Activated T-cell treated with anti-CD3 and anti-CD28 coated beads for 24 hours (primary cell): ENCODE measurements at regions not wholly inside any gene's neighbourhood (a gene's known extent, or its start where the extent isn't known, plus 50 kb on each side); places are given as distances from the start of the nearest gene placed in this dataset.

Source experiments
- DNase-seq: peaks from one replicate; pipeline ENCODE4 v3.0.0-alpha.2; 2020; ENCODE audit warnings: low read depth

DNA sequence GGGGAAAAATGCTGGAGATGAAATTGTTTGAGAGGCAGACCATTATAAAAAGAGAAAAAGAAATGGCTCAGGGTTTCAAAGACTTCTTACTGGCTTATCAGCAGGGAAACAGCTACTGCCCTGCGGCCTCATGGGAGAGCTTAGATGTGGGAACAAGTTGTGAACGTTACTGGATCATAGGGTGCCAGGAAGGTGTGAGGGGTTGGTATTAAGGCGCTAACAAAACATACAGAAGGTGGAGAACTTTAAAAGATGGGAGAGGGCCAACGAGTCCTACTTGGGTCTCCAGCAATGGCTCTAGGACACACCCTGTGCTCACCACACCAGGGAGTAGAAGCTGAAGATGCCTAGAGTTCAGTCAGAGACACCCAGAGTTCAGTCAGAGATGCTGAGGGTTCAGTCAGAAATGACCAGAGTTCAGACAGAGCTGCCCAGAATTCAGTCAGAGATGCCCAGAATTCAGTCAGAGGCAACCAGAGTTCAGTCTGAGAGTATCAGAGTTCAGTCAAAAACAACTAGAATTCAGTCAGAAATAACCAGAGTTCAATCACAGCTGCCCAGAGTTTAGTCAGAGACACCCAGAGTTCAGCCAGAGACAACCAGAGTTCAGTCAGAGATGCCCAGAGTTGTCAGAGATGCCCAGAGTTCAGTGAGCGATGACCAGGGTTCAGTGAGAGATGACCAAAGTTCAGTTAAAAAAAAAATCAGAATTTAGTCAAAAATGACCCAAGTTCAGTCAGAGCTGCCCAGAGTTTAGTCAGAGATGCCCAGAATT lies 1103.6 kb downstream of the BCL11B start:
- DNase-seq: no peak

DNA sequence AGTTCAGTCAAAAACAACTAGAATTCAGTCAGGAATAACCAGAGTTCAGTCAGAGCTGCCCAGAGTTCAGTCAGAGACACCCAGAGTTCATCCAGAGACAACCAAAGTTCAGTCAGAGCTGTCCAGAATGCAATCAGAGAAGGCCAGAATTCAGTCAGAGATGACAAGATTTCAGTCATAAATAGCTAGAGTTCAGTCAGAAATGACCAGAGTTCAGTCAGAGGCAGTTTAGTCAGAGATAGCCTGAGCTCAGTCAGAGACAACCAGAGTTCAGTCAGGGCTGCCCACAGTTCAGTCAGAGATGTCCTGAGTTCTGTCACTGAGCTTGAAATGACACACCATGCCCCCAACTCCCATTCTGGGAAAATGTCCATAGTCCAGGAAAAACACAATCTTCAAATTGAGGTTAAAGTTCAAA lies 1102.8 kb downstream of the BCL11B start:
- DNase-seq: no peak

DNA sequence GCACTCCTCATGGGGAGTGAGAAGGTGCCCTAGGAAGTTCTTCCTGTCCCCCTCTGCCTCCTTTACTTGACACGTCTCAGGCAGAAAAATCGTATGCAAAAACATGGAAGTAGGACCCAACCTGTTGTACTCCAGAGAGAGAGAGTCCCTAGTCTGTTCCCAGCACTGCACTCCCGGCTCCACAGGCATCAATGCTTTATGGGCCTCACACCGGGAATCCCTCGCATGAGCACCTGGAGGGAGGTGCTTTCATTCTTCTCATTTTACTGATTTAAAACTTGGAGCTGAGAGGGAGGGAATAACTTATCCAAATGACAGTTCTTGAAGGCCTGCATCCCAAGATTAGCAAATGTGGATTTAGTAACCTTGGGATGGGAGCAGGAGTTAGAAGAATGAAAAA lies 1101.4 kb downstream of the BCL11B start:
- DNase-seq: no peak

DNA sequence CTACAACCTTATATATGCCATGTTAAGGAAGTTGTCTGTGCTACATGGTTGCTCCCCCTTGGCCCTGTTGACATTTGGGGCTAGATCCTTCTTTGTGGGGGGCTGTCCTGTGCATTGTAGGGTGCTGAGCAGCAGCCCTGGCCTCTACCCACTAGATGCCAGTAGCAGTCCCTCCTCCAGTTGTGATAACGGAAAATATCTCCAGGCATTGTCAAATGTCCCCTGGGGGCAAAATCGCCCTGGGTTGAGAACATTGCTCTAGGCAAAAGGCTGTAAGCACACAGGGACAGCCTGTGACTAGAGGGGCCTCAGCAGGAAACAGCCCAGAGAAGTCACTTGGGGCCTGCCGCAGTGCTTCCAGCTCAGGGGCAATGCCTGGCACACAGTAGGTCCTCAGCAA lies 1100.3 kb downstream of the BCL11B start:
- no peak for DNase-seq

DNA sequence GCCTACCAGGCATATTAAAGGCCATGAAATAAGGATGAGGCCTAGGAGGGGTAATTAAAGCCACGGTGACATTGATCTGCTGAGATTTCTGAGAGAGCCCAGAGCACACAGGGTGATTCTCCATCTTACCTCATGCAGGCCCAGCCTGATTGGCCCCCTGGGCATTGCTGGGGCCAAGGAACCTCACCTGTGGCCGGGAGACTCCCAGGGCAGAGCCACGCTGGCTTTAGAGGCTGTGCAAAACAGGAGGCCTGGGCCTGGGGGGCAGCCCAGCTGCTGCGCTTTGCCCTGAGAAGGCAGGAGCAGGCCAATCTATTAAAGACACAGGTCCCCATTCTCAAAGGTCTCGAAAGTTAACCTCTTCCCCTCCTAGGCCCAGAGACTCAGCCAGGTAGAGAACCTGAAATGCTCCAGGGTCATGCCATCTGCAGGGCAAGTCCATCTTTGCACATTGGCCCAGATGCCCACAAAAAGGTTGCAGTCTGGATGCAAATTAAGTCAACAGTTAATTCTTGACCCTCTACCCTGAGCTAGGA lies 1099.7 kb downstream of the BCL11B start:
- no peak for DNase-seq

DNA sequence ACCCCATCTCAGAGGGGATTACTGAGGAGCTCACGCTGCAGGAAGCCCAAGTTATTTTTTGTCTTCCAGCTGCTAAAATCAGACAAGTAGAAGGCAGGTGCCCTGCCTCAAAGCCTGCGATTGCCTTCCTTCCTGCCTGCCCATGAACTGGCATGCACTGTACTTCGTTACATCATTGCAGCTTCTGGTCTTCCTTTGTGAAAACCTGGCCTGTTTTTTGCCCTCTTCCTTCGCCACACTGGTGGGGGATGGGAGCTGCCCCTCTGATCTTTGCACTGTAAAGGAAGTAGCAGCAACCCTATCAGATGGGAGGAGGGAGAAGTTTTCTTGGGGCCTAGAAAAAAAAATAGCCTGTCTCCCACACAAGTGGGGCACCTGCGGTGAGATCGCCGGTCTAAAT lies 1098.7 kb downstream of the BCL11B start:
- no peak for DNase-seq

DNA sequence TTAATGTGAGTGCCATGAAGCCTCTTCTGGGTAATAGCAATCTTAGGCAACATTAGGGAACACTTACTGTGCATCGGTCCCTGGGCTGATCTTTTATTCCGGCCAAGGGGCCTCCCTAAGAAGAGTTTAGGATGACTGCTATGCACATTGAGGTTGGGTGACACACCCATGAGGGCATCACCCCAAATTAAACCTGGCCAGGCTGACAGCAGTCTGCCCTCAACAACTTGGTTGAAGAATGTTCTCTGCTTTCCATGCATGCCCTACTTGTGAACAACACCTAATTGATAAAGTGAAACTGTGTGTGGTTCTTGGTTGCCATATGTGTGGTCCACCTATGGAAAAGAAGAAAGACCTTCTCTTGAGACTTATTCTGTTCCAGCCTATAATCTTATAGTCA lies 1098.0 kb downstream of the BCL11B start:
- DNase-seq: no peak

DNA sequence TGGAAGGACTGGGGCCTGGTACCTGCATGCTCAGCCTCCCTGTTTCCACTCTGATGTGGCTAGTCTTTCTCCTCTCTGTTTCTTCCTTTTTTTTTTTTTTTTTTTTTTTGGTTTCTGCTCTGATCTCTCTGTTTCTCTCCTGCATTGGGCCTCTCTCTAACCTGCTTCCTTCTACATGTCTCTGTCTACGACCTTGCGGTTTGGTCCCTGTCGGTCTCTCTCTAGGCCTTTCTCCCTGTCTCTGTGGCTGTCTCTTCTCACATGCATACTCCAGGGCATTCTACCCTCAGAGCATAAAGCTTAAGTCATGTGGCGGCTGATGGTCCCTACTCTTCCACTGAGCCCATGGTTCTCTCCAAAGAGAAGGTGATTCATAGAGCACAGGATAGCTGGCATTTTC lies 1096.6 kb downstream of the BCL11B start:
- no peak for DNase-seq

DNA sequence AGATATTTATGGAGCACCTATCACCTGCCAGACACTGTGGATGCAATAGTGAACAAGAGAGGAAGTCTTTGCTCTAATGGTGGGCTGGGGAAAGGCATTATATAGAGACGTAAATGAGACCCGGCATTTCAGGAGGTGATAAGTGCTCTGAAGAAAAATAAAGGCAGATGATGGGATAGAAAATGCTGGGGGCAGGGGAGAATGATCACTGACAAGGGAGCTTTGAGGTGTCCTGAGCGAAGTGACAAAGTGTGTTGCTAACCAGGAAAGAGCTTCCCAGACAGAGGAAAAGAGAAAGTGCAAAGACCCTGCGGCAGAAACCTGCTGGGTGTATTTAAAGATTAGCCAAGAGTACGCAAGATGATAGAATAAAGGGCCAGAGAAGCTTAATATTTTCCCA lies 1096.1 kb downstream of the BCL11B start:
- DNase-seq: no peak

DNA sequence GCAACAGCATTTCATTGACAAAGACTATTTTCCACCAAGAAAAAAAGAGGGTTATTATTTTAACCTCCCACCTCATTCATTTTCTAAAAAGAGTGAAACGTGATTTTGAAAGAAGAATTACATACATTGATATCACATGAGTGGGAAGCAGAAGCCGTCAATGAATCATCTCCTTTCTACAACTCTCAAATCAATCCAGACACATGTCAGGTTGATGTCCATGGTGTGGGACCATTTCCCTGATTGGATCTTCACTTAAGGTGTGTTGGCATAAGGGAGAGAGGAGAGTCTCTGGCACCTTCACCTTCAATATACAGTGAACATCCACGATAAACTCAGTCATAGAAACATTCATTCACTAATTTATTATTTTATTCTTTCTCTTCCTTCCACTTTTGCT lies 1095.1 kb downstream of the BCL11B start:
- DNase-seq: no peak

DNA sequence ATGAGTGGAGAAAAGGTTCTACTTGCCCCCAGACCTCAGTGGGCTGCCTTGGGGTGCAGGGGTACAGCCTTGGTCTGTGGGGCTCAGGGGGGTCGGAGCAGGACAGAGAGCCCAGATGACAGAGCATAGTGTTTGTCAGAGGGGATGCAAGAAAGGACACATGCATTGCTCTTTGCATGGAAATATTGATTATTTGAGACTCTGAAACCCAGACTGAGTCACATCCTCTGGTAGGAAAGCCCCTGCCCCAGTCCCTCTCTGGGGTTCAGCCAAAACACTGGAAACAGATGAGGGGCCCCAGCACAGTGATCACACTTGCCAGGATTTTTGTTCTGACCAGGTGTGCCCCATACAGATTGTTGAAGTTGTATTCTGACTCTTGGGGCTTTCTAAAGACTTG lies 1094.4 kb downstream of the BCL11B start:
- peak; percentile 74 for DNase-seq

DNA sequence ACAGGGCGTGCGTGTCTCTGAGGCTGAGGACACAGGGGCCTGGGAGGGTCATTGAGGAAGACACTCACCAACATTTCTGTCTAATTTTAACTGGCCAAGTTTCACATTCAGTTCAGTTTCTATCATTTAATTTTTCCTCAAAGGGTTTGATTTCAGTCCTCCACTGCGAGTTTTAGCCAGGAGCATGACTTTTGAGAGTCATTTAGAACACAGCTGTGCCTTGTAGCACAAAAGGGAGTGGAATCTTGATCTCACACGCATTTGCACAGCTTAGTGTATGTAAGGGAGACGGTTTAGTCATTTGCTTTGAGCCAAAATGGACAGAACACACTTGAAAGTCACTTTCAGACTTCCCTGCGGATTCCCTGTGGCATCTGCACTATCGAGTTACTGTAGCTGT lies 1090.8 kb downstream of the BCL11B start:
- DNase-seq: no peak

DNA sequence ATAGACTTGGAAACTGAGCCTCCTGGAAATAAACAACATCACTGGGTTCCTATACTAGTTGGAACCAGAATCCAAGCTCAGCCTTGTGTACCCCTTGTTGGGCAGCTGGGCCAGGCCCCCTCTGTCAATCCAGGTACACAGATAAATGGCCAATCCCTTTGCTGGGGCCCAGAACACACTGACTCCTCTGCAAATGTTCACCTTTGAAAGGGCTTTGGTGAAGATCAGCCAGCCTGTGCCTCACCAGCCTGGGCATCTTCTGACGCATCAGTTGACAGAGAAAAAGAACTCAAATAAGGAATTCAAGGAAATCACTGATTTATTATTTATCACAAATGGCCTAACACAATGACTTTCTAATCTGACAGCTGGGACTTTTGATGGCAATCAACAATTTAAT lies 1090.2 kb downstream of the BCL11B start:
- no peak for DNase-seq

DNA sequence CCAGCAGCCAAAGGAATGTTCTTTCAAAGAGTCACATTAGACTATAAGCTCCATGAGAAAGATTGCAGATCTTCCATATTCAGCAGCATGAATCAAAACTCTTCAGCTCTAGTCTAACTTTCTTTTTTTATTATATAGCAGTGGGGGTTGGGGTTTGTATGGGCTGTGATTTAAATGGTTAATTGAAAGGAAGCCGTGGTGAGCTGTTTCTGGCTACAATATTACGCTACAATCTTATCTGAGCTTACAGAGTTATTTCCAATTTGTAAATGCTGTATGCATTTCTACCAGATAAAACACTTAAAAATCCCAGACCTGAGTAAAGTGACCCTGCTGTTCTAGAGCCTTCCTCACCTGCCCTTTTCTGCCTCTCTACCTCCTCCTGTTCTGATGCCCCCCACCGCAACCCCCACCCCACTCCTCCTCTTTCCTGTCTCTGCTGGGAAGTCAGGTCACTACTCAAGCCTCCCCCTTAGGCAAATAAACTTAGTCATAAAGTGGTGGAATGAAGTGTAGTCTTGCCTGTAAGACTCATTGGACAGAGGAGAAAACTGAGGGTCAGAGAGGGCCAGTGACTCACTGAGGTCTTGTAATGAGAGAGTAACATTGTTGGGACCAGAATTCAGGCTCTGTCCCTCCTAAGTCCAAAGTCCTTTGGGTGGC lies 1089.5 kb downstream of the BCL11B start:
- peak; percentile 64 for DNase-seq

DNA sequence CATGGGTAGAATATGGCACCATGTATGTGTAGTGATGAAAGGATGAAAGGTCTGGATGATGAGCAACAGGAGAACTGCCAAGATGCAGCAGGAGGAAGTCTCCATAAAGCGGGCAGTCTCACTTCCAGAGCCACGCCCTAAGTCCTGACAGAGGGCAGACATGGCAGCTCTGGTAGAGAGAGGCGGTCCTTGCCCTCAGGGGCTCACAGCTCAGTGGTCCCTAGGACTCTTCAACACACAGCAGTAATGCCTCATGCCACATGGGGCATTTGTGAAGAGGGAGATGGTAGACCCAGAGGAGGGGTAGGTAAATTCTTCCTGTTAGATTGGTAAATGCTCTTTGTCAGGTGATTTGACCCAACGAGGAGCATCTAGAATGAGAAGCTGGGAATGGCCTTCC lies 1088.4 kb downstream of the BCL11B start:
- DNase-seq: no peak

DNA sequence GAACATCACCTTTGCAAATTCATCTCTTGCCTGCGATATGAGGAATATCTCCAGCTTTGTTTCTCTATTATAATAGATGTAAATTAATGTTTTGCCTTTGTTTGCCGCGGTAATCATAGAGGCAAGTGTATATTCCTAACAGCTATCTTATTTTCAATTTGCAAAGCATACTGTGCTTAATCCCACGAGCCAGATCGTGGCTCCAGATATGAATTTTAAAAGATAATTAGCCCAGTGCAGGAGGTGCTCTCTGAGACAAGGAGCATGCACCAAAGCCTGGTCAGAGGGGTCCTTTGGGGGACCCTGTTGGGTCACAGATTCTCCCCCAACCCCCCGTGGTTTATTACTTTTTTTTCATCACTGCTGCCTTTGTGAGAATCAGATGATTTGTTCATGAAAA lies 1087.5 kb downstream of the BCL11B start:
- DNase-seq: no peak

DNA sequence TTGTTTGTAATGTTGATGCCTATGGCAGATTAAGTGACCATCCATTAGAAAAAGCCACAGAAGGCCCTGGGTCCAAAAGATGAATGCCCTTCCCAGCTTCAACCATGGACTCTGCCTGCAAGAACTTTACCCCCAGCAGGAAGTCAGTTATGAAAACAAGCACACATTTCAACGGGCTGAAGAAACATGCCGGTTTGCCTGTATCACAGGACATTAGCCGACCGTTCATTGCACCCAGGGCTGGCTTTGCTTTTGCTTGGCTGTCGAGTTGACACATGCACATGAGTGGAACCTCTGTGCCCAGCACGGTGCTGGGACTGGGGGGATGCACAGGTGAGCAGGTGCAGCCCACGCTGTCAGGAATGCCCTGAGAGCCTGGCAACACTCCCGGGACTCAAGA lies 1087.0 kb downstream of the BCL11B start:
- no peak for DNase-seq

DNA sequence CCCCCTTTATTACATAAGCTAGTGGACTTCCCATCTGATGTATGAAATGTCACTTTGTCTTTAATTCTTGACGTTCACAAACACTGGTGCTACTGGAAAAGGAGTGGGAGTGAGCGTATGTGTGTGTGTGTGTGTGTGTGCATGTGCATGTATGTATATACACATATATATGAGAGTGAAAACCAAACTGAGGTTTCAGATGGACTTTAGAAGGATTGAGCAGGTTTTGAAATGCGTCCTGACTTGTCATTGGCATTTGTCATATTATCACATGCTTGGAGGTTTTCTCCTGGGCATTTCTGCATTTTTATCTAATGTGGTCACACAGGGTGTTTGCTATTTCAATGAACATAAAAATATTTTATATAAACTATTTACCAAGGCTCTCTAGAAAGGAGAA lies 1085.9 kb downstream of the BCL11B start:
- no peak for DNase-seq

DNA sequence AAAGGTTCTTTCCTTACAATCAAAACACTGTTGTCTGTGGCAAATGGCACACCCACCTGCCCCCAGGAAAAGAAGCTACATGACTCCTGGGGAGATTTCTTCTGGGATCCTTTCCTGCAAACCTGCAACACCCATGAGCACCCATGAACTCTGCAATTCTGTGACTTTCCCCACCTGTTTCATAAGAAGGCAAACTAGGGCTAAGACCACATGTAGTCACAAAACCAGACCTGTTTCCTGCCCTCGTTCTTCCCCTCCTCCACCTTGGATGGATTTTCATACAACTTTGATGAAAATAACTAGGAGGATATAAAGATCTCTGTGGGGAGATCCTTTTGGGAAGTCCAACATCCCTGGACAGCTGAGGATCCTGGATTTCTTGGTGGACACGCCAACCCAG lies 1084.7 kb downstream of the BCL11B start:
- DNase-seq: no peak

DNA sequence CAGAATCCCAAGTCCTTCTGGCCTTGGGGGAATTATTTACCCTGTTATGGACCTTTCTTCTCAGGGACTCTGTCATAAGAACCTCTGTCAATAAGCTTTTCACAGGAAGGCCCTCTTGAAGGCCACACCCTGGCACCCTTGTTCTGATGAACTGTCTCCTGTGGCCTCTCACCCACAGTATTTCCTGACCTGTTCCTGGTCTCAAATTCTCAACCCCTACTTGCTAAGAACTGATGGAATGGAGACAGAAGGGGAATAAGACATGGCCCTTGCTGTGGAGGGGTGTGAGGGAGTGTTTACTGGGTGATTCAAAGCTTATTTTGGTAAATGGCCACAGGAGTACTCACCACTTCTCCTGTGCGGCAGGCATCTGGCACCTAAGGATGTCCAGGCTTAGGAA lies 1082.9 kb downstream of the BCL11B start:
- DNase-seq: no peak

DNA sequence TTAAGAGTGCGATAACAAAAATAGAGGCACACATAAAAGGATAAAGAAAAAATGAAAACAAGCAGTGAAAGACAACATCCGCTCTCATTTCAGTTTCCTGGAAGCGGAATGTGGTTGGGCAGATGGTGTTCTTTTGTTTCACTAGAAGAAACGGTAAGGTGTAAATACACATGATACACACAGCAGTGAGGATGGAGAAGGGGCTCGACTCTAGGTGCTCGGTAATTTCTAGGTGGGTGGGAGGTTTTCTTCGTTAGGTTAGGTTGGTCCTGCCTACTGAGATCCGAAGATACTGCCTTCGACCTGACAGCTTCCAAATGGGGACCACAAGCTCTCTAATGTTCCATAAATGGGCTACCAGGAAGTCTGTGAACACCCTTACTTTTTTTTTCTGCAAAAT lies 1082.5 kb downstream of the BCL11B start:
- DNase-seq: no peak

DNA sequence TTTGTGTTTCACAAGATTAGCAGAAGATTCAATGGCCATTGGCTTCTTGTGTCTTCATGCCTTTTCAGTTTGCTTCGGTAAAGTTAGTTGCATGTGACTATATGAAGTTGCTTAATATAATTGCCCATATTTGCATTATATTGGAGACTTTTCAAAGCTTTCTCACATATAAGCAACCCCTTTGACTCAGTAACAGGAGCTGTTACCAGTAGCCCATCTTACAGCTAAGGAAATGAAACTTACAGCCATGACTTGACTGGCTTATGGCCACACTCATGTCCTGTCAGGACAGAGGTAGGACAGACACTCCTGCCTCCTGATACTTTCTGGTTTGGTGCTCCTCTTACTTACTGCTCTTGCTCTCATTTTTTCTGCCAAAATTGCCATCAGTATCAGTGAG lies 1082.1 kb downstream of the BCL11B start:
- no peak for DNase-seq

DNA sequence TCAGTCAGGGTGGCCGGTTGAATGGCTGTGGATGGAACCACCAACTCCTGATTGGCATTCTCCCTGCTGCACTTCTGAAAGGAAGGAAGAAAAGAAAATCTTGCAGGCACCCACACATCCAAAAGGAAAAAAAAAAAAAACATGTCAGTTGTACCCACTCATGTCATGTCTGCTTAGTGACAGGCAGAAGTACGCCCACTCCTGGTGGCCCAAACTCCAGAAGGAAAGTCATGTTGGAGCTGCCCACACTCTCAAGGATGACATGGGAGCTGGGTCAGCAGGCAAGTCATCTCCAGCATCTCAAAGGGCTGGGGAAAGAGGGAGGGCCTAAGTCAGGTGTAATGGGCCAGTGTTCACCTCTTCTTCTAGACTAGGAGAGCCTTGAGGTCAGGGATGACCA lies 1079.1 kb downstream of the BCL11B start:
- DNase-seq: no peak

DNA sequence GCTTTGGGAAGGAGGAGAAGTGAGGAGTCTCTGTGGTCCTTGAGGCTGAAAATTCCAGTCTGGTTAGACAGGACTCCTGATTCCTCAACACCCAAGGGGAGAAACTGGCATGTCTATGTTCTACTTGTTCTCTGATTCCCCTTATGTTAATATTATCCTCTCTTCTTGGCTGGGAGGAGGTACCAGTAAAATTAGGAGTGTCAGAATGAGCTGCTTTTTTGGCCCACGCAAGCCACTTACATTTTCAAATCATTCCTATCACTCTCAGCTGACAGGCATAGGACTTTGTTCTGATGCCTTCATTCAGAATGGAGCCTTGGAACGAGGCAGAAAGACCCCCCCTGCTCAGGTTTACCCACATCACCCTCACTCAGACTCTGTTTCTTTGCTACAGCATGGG lies 1077.2 kb downstream of the BCL11B start:
- DNase-seq: no peak
